HG03575 (cell line): ENCODE measurements at regions not wholly inside any gene's neighbourhood (a gene's known extent, or its start where the extent isn't known, plus 50 kb on each side); places are given as distances from the start of the nearest gene placed in this dataset.
"Not testable (repeated sequence)": the region's sequence is repeated elsewhere in the genome, so short reads cannot be mapped to it uniquely, and the experiment has no call there.

Source experiments
- ATAC-seq: cut with Tn5 transposase; IDR thresholded peaks from one replicate; pipeline ENCODE4 v1.9.1; 2021; ENCODE audit not compliant: unreplicated experiment, insufficient number of reproducible peaks, low FRiP score; ENCODE audit errors: extremely low read depth

GRCh38 chr7:106566672-106567071 is 94.3 kb downstream of the CCDC71L start:
- no peak for ATAC-seq

GRCh38 chr7:106566196-106566595 is 94.8 kb downstream of the CCDC71L start:
- ATAC-seq, result no peak

GRCh38 chr7:106565428-106565827 is 95.5 kb downstream of the CCDC71L start:
- no peak for ATAC-seq

GRCh38 chr7:106563466-106564150 is 97.3 kb downstream of the CCDC71L start:
- ATAC-seq, result no peak

GRCh38 chr7:106562711-106563366 is 98.1 kb downstream of the CCDC71L start:
- no peak for ATAC-seq

GRCh38 chr7:106561666-106562411 is 99.1 kb downstream of the CCDC71L start:
- ATAC-seq, result no peak

GRCh38 chr7:106561151-106561550 is 99.8 kb downstream of the CCDC71L start:
- ATAC-seq, result no peak

- ATAC-seq, result no peak
These were observed 100.5 kb downstream of the CCDC71L start for GRCh38 chr7:106560482-106560881.

- not testable (repeated sequence) for ATAC-seq
These were observed 104.7 kb downstream of the CCDC71L start for GRCh38 chr7:106556244-106556643.

- ATAC-seq, result not testable (repeated sequence)
These were observed 106.3 kb downstream of the CCDC71L start for GRCh38 chr7:106554623-106555022.

- ATAC-seq, result no peak
These were observed 107.5 kb downstream of the CCDC71L start for GRCh38 chr7:106553446-106553836.

GRCh38 chr7:106552645-106553445 is 108.1 kb downstream of the CCDC71L start:
- ATAC-seq, result peak; percentile 97

- no peak for ATAC-seq
These were observed 109.0 kb downstream of the CCDC71L start for GRCh38 chr7:106551936-106552335.

- ATAC-seq, result no peak
These were observed 112.5 kb downstream of the CCDC71L start for GRCh38 chr7:106548491-106548890.

- ATAC-seq, result no peak
These were observed 115.7 kb downstream of the CCDC71L start for GRCh38 chr7:106545275-106545674.

GRCh38 chr7:106543221-106543757 is 117.7 kb downstream of the CCDC71L start:
- no peak for ATAC-seq

GRCh38 chr7:106542550-106543220 is 118.3 kb downstream of the CCDC71L start:
- ATAC-seq, result no peak

GRCh38 chr7:106538638-106539037 is 122.3 kb downstream of the CCDC71L start:
- ATAC-seq, result no peak
